ENCODE measurements at regions not wholly inside any gene's neighbourhood (a gene's known extent, or its start where the extent isn't known, plus 50 kb on each side); places are given as distances from the start of the nearest gene placed in this dataset.

- TF ChIP-seq CTCF (conservative IDR thresholded peaks at IDR 0.05; ENCODE audit: low read depth, low read length) (no peak), EZH2 (IDR thresholded peaks at IDR 0.05; ENCODE audit: borderline replicate concordance, low read depth, low read length, poor library complexity, severe bottlenecking) (no peak)
These were observed 54.5 kb upstream of the FZD8 start for GRCh38 chr10:35696392-35697287.

Measured in A673 (cell line).